Germinal center (tissue), 1 donor: ENCODE measurements at regions not wholly inside any gene's neighbourhood (a gene's known extent, or its start where the extent isn't known, plus 50 kb on each side); places are given as distances from the start of the nearest gene placed in this dataset.

Experiments
- DNase-seq: peaks from one replicate; pipeline ENCODE4 v3.0.0; 2012; ENCODE audit warnings: mixed read lengths, low spot score

DNA sequence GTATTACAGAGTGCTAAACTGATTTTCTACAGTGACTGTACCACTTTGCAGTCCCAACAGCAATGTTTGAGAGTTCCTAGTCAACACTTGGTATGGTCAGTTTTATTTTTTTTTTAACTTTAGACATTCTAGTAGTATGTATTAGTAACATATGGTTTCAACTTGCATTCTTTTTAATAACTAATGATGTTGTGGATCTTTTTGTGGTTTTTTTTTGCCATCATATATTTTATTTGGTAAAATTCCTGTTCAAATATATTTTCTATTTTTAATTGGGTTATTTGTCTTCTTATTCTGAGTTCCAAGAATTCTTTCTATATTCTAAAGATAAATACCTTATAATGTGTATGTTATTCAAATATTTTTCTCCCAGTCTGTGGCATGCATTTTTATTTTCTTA is 189.4 kb upstream of the ECI2 start:
- DNase-seq = no peak

GRCh38 chr6:4323322-4323721 is 187.9 kb upstream of the ECI2 start:
- DNase-seq = no peak

GRCh38 chr6:4322846-4323309 is 187.5 kb upstream of the ECI2 start:
- no peak for DNase-seq

- no peak for DNase-seq
Observed at GRCh38 chr6:4322134-4322845, 186.9 kb upstream of the ECI2 start.

DNA sequence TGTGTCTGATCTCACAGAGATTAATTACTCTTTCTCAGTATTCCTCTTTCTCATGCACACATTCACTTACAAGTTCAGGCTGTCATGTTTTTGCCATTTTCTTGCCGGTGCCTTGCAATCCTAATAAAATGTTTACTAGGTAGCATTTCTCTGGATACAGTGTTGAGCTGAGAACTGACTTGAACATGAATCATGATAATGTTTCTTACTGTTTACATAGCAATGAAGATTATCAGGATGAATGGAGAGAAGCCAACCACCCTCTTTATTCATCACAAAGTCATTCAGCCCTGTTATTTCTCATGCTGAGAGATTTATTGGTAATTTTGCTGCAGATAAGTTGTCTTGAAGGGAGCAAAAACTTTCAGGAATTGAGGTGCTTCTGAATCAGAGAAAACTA is 185.5 kb upstream of the ECI2 start:
- DNase-seq = no peak

DNA sequence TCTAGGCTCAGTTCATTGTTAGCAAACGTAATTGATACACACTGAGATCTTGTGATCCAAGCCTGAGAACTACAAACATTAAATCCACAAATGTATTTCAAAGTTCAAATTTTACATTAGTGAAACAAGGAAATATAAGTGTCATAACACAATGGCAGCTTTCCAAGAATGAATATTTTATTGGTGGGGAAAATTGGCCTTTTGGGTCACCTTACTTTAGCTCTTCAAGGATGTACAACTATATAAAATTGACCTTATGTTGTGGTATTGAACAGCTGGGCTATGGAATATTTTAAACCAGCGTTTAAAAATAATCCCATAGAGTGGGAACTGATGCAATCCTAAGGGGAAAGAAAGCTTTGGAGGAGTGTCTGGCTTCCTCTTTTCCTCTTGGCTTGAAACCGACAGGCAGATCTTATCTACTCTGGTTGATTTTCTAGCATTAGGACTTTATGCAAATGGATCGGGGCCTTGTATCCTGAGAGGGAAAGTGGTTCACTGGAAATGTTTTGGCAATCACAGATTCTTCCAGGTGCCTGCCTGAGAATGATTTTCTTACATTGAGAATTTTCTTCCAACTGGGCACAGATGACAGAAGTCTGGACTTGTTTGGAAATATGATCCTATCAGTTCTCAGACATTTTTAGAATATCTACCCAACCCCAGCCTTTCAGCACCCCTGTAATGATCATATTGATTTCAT is 184.8 kb upstream of the ECI2 start:
- DNase-seq = no peak

GRCh38 chr6:4318321-4318720 is 182.9 kb upstream of the ECI2 start:
- DNase-seq = no peak

DNA sequence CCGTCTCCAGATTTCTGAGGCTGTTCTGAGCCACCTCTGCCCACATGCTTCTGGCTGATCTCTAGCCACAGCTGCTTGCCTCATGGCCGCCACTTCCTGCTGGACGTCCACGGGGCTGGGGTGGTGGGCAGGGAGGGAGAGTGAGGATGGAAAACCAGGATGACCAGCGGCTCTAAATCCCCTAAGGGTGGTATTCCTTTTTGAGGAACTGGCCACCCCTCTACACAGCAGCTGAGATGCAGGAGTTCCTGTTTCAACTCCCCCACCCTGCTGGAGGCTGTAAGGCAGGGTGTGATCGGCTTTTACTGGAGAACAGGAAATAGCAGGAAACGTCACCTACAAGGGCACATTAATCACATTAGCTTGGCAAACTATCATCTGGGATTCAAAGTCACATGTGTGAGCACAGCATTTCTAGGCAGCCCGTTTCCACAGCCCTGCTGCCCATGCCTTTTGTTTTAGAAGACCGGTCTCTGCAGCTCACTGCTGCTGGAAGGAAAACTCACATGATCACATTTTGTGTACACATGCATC is 181.6 kb upstream of the ECI2 start:
- no peak for DNase-seq

DNA sequence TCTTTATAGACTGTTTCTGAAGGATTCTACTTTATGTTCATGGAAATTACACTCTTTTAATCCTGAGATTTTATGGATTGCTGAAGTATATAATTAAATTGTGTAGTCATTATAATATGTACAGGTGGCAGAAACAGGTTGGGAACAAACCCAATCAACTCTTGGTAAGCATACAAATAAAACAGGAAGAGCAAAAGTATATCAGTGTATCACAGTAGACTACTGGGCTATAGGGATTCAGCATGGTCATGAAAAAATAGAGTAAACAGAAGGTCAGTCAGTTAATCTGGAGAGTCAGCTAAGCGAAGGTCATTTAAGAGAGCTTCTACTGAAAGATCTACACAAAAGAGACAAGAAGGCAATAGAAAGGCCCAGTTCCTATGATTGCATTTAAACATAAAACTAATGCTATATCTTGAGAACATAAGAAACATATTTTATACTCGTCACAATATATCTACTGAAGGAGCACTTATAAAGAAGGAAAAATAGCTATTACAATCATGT is 178.9 kb upstream of the ECI2 start:
- no peak for DNase-seq

DNA sequence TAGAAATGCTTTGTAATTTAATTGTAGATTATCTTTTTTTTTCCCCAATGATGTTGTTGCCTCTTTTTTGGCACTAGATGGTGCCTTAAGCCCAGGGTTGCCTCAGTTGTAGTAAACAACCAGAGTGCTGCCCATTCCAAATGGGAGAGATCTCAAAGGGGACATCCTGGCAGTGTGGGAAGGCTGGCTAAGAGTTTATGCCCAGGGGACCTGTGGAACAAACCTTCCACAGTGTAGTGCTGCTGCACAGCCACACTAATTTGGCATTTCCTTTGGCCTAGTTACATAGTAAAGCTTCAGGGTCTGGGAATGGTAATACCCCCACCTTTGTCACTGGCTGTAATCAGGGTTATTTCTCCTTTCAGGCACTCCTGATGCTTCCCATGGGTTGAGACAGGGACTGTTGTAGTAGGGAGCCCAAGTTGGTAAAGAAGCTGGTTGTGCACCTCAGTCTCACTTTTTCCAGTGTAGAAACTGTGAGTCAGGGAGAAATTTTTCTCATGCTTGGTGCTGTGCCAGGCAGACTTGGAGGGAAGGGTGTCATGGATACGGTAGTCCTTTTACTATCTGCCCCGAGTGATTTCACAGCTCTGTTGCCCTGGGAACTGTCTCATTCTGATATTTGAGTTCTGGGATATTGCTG is 177.8 kb upstream of the ECI2 start:
- no peak for DNase-seq

DNA sequence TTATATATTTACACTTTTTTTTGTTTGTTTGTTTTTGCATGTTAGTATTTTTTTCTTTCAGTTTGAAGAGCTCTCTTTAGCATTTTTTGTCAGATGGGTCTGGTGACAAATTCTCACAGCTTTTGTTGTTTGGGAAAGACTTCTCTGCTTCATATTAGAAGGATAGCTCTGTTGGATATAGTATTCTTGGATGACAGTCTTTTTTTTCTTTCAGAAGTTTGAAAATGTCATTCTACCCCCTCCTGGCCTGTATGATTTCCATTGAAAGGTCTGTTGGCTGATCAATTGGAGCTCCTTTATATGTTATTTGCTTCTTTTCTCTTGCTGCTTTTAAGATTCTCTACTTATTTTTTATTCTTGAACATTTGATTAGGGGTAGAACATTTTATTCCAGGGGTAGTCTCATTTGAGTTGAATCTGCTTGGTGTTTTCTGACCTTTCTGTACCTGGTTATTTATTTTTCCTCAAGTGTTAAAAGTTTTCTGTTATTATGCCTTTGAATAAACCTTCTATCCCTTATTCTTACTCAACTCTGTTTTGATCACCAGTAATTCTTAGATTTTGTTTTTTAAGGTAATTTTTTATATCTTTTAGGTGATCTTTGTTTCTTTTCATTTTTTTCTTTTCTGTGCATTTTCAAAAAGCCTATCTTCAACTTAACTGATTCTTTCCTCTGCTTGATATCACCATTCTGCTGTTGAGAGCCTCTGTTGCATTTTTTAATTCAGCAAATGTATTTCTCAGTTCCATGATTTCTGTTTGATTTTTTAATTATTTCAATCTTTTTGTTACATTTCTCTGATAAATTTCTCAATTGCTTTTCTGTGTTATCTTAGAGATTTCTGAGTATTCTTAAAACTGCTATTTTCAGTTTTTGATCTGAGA is 176.8 kb upstream of the ECI2 start:
- DNase-seq = no peak

- no peak for DNase-seq
Observed at GRCh38 chr6:4309540-4309939, 174.2 kb upstream of the ECI2 start.

DNA sequence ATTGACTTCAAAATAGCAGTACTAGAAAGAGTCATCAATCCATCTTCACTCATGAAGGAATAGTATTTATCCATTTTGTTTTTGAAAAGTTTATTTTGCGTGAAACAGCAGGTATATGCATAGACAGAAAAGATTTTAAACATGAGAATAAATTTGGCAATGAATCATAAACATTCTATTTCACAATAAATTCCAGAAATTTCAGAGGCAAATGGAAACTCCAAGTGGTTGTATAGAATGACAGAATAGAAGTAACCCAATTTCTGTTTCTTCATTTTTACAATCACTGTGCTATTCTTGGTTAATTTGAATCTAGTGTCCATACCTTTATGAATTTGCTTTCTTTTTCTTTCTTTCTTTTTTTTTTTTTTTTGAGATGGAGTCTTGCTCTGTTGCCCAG is 173.0 kb upstream of the ECI2 start:
- no peak for DNase-seq

- DNase-seq = no peak
Observed at GRCh38 chr6:4304927-4305455, 169.6 kb upstream of the ECI2 start.

GRCh38 chr6:4303638-4304037 is 168.3 kb upstream of the ECI2 start:
- DNase-seq = no peak

DNA sequence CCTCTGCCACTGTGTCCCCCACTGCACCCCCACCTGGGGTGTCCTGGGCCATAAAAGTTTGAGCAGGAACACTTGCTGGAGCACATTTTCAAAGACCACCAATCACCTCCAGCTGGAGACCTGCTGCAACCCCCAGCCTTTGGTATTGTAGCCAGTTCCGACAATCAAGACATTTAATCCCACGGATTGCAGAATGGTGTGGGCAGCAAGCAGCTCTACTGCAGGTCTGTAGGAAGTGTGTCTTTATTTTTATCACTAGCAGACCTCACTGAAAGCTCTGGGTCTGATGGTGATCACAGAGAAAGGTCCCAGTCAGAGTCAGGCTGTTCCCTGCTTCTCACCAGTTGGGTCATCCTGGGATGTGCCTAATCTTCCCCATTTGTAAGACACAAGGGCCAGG is 167.1 kb upstream of the ECI2 start:
- DNase-seq = no peak

DNA sequence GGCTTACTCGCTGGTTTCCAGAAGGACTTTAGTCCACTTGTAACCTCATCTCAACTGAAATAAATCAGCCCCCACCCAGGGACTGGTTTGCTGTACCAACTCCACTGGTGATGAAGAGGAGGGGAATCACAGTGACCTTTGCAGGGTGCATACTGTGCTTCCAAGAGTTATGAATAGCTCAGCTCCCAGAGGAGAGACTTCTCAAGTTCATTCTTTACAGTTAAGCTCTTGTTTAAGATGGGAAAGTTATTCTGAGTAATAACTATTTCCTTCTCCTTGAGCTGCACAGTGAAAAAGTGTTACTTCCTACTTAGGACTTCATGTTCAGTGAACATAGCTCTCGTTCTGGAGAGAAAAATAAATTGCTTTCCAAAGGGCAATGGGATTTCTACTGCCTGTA is 166.5 kb upstream of the ECI2 start:
- DNase-seq = no peak

DNA sequence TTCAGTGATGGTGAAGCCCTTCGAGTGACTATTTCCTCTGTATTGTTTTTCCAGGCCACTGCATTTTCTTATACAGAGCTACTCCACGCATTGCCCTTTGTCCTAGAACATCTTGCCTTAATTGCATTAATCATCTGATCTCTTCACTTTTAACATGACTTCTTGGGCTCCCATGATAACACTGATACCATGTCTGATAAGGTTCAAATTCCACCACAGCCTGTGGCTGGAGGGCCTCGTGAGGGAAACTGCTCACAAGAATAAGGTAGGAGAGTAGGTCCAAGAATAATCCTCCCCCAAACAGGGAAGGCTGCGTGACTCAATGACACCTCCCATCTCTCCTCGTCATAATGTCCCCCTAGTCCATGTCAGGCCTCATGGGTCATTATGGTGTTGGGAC is 165.5 kb upstream of the ECI2 start:
- DNase-seq = no peak

GRCh38 chr6:4299476-4299875 is 164.1 kb upstream of the ECI2 start:
- no peak for DNase-seq

DNA sequence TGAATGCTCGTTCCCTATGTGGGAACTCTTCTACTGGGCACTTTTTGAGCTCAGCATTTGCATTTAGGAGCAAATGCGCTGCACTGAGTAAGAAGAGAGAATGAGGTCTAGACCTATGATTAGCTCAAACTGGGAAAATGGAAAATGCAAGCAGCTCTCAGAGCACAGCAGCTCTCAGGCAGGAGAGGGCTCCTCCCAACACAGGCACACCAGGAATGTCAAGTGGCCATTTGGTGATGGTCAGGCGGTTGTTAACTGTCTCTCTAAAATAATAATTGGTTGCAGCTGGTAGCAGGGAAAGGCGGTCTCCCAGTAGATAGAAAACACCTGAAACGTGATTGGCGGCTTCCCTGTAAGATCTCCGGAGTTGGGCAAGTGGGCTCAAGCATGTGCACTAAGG is 162.0 kb upstream of the ECI2 start:
- DNase-seq = no peak

DNA sequence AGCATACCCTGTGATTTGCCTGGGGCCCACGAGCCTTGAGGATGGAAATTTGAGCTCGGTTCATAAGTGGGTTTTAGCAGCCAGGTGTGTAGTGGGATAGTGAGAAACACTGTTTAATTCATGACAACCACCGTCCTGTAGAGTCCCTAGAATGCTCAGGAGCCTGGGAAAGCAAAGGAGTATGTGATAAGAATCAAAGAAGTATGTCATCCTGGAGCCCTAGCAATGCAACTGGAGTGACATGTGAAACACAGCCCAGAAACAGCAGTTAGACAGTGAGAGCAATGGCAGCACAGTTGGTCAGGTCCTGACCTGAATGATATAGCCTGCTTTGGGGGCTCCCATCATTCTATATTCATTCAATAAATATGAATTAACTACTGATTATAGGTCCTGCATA is 161.2 kb upstream of the ECI2 start:
- no peak for DNase-seq

DNA sequence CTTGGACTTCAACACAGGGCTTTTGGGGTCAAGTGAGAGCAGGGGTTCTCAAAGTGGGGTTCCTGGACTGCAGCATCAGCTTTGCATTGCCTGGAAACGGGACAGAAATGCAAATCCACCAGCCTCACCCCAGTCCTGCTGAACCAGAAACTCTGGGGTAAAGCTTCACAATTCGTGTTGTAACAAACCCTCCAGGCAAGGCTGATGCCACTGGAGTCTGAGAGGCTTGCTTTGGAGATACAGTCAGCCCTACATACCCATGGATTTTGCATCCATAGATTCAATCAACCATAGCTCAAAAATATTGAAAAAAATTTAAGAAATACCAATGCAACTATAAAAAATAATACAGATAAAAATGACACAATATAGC is 160.4 kb upstream of the ECI2 start:
- DNase-seq = no peak
